H4 (cell line): ENCODE measurements at regions not wholly inside any gene's neighbourhood (a gene's known extent, or its start where the extent isn't known, plus 50 kb on each side); places are given as distances from the start of the nearest gene placed in this dataset.

Source experiments
- DNase-seq: peaks from one replicate; pipeline ENCODE4 v3.0.0-alpha.2; 2015; ENCODE audit warnings: low spot score

GRCh38 chr16:64541621-64542020 is 580.2 kb downstream of the CDH11 start:
- no peak for DNase-seq

DNA sequence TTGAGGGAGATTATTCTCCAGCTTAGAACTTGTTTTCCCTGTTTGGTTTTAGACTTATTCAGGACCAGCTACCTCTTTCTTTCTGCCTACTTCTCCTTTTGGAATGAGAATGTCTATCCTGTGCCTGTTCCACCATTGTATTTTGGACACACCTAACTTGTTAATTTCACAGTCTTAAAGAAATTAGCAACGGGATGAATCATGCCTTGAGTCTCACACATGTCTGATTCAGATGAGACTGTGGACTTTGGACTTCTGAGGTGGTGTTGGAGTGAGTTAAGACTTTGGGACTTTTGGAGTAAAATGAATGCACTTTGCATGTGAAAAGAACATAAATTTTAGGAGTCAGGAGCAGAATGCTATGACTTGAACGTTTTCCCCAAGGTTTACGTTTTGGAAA is 581.4 kb downstream of the CDH11 start:
- DNase-seq: no peak

DNA sequence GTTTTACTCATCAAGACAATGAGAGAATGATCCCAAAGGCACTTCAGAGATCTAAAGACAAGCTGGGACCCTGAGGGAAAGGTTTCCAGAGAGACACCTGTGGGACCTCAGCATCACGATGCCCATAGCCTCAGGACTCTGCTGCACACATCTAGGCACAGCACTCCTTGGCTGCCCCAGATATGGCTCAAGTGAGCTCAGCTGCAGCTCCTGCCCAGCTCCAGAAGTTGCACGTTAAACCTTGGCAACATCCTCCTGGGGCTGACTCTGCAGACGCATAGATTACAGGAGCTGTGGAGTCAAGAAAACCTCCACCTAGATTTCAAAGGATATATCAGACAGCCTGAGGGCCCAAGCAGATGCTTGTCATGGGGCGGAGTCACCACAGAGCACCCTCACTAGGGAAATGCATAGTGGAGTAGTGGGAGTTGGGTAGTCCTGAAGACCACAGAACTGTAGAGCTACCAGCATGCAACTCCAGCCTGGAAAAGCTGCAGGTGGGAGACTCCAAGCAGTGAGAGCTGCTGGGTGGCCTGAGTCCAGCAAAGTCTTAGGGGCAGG is 582.0 kb downstream of the CDH11 start:
- no peak for DNase-seq

GRCh38 chr16:64534180-64534780 is 587.6 kb downstream of the CDH11 start:
- no peak for DNase-seq

DNA sequence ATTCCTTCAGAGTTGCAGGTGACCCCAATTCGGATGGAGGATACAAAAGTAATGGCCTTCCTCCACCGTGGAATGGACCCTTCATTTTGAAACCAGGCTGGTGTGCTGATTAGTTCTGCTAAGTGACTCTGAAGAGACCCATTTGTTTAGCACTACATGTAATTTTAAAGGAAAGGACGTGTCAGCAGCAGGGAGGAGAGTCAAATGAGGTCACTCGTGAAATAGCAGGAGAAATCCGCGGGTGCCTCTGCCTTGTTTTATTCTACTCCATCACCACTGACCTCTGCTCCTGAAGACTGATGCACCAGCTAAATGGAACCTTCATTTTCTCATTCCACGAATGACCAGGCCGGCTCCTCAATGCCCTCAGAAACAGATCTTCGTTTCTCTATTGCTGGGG is 589.2 kb downstream of the CDH11 start:
- DNase-seq: no peak

DNA sequence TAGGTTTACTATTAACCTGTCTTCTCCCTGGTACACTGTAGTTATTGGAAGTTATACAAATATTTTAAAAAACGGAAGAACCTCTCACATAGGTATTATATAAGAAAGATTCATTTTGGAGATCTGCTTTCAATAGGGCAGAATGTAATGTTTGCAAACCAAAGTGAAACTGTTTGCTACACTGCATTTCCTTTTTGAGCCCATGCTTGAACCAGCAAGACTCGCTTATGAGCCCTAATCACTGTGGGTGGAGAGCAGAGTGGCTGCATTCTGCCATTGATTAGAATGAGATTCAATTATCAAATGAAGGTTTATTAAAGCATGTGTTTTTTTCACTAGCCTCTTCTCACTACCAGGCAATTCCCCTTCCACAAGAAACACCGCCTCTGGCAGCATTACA is 589.7 kb downstream of the CDH11 start:
- DNase-seq: no peak

DNA sequence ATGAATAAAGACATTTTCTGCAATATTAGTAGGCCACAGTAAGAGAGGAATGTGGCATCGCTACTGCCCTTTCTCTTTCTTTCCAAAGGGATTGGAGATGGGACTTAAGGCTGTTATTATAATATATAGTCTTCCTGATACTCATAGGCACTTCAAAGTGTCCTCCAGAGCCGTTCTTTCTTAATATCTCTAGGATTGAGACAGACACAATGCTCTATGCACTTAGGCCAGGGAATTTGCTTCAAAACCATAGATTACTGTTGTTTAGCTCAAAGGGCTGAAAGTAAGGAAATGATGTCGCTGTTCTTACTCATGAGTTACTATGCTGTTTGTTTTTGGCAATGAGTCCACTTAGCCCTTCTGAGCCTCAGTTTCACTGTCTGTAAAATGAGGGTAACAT is 590.5 kb downstream of the CDH11 start:
- no peak for DNase-seq

DNA sequence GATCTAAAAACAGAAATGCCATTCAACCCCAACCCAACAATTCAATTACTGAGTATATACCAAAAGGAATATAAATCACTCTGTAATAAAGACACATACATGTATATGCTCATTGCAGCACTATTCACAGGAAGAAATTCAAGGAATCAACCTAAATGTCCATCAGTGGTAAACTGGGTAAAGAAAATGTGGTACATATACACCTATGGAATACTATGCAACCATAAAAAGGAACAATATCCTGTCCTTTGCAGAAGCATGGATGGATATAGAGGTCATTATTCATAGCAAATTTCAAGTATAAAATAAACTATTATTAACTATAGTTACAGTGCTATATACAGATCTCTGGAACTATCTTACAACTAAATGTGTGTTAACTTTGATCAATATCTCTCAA is 599.3 kb downstream of the CDH11 start:
- DNase-seq: no peak

GRCh38 chr16:64513871-64514270 is 608.0 kb downstream of the CDH11 start:
- DNase-seq: no peak

- DNase-seq: no peak
These were observed 614.4 kb downstream of the CDH11 start for GRCh38 chr16:64507240-64508024.

DNA sequence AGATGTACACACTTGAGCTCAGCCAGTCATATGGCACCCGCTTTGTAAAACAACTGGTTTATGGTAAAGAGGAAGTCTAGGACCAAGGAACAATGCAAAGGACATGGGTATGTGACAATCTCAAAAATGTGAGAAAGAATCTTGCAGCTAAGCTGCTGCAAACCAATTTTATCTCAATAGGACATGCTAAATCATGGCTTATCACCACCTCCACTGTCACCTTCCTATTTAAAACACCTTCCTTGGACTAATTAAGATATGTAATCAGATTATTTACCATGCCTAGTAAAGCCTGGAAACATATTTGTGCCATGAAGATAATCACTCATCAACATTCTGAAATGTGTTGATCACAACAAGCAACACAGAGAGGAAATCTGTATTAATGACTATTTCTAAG is 622.7 kb downstream of the CDH11 start:
- no peak for DNase-seq

GRCh38 chr16:64498363-64498762 is 623.5 kb downstream of the CDH11 start:
- DNase-seq: no peak

- DNase-seq: no peak
These were observed 628.2 kb downstream of the CDH11 start for GRCh38 chr16:64493709-64494108.

GRCh38 chr16:64489449-64489848 is 632.4 kb downstream of the CDH11 start:
- DNase-seq: no peak

DNA sequence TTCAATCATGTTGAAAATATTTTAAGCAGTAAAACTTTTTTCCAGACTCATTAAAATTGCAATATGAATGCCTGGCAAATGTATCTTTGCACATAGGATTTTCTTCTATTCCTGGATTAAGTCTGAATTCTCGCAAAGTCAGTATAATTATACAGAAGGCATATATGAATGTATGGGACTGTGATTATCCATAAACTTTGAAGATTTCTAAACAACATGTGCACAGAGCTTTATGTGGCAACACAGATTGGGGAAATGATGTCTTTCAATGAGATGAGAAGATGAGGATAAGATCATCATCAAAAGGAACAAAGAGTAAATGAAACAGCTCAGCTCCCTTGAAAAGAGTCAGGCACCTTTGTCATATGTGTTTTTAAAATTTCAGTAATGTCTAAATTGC is 635.3 kb downstream of the CDH11 start:
- no peak for DNase-seq

DNA sequence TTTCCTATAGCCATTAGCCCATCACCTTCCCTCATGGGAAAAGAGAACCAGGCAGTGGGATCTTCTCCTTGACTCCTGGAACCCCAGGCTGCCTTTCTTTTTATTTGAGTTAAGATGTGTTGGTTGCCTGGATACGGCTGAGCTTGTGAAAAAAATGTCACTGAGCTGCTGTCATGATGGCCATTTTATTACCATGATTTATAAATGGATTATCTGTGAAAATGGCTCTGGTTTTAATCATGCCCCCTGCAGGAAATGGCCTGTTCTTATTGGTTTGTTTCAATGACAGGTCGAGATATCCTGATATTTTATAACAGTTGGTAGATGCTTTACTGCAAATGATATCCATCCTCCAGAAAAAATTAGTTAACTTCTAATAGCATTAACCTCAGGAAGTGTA is 640.4 kb downstream of the CDH11 start:
- DNase-seq: no peak

DNA sequence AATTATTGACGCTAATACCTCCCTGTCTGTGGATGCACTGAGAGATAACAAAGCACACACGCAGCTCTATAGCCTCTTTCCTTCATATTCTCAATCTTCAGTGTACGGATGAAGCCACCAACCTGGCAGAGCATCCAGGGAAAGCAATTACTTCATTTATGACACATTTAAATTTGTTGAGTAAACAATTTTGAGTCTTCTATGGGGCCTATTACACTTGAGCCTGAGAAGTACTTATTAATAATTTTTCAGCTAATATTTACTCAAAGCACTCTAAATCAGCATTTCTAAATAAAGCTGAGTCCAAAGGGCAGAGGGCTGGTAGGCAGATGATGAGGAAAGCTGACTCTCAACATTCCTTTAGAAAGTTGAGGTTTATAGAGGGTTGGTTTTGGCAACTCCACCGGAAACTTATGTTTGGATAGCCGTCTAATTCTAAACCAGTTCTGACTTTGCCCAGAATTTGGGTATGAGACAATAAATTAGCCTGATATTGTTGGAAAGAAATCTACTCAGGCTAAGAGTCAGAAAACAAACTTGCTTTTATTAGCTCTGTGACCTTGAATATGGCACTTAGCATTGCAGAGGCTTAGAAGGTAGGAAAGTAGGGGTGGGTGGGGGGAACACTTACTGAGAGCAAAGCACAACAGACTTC is 643.5 kb downstream of the CDH11 start:
- peak; percentile 61 for DNase-seq

DNA sequence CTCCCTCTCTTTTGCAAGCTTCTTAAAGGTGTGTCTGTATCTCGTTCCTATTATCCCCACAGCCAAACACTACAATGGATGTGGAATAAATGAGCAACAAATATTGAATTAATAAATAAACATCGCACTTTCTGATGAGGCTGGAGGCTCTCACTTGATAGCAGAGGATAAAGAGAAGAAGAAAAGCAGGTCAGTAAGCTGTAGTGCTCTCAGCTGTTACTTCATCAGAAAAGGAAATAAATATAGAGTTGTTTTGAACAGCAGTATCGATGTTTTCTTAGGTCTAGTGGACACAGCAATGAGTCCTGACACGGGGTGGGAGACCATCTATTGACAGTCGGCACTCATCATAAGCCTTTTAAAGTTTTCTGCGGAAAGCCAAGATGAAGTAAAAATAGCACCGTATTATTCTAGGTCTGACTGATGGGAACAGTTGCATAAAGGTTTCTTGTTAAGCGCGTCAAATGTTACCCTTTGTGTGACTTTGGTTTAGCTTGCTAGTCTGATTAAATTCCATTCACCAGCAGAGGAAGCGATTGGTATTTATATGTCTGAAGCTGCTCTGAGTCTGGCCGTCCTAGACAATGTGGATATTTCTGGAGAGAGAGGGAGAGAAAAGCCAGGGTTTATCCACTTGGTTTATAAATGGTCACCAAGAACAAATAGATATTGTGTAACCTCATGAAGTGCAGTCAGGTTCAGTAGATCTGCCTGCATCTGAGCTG is 646.1 kb downstream of the CDH11 start:
- DNase-seq: peak; percentile 34

DNA sequence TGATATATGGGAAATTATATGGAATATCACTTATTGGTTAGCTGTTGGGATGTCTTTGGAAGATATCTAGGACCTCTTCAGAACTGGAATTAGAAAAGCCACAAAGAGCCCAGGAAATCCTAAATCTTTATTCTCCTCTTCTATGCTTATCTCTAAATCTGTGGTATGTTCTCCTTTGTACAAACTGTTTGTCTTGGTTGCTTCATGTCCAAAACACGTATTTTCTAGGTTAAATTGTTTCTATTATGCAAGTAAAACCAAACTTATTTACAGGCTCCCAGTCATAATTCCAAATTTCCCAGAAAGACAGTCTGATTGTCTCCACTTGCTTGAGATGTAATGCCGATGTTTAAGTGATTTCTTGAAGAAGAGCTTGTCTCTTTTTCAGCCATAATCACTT is 650.9 kb downstream of the CDH11 start:
- no peak for DNase-seq

- DNase-seq: peak; percentile 20
These were observed 651.8 kb downstream of the CDH11 start for GRCh38 chr16:64469906-64470702.

GRCh38 chr16:64469351-64469750 is 652.5 kb downstream of the CDH11 start:
- no peak for DNase-seq
